PC-3 (cell line): ENCODE measurements at regions not wholly inside any gene's neighbourhood (a gene's known extent, or its start where the extent isn't known, plus 50 kb on each side); places are given as distances from the start of the nearest gene placed in this dataset.

Experiments
- CTCF ChIP-seq: fragments of 300-600 bp; sonication (generic); conservative IDR thresholded peaks from 2 replicates; pipeline ENCODE4 v1.5.1; 2017; ENCODE audit warnings: antibody characterized with exemption, low read depth, mild to moderate bottlenecking, low read length
- EZH2phosphoT487 ChIP-seq: fragments of 300-600 bp; sonication (generic); IDR thresholded peaks from 2 replicates; pipeline ENCODE4 v1.6.1; 2018; ENCODE audit warnings: mild to moderate bottlenecking, antibody characterized with exemption, low read length, borderline replicate concordance

GRCh38 chr6:40183902-40184301 is 249.6 kb upstream of the MOCS1 start:
- TF ChIP-seq CTCF (no peak), EZH2phosphoT487 (no peak)
